Esophagus squamous epithelium (tissue), 4 donors: ENCODE measurements at regions not wholly inside any gene's neighbourhood (a gene's known extent, or its start where the extent isn't known, plus 50 kb on each side); places are given as distances from the start of the nearest gene placed in this dataset.

Source experiments
- POLR2A ChIP-seq, 4 donors: fragments of 450-650 bp; IDR thresholded peaks; one replicate each; pipeline ENCODE4 v1.6.1; 2017; ENCODE audit warnings: antibody characterized with exemption in 4 of 4, mild to moderate bottlenecking in 4 of 4, moderate library complexity in 3 of 4
- TF ChIP-seq, protein P1 (sequence below), 6 experiments: fragments of 450-650 bp in 4 of 6; fragments of 200-600 bp in 2 of 6; sonication (generic) in 2 of 6; IDR thresholded peaks; one replicate each; pipeline ENCODE4 v1.5.1; 2016 to 2019; ENCODE audit warnings: antibody characterized with exemption in 6 of 6, mild to moderate bottlenecking in 4 of 6, moderate library complexity in 4 of 6

DNA sequence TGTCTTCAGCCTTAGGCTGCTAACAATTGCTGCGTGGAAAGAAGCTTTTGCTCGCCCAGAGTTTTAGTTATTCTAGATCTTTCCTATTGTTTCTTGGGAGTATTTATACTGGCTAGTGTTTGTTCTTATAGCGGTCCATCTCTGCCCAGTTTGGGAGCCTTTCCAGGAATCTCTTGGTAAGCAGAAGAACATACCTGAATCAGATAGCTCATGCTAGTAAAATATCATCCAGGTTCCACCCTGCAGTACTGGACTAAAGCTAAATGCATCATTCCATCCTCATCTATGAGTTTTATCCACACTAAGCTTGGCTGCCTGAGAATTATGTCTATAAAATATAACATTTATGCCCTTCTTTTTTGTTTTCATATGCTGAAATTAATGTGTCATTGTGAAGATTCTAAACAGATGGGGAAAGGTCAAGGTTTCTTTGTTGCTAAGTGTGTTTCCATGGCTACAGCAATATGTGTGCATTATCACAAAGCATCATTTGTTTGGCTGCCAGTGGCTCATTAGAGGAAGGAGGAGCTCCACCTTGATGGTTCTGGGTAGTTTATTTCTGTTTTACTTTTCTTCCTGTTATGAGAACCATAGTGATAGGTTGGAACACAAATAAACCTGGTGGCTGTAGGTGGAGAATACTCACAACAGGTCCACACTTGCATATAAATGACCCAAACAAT, 182.8 kb downstream of the PIK3C3 start:
- no peak for TF ChIP-seq POLR2A (IDR thresholded peaks at IDR 0.05)
- TF ChIP-seq, protein P1, sequence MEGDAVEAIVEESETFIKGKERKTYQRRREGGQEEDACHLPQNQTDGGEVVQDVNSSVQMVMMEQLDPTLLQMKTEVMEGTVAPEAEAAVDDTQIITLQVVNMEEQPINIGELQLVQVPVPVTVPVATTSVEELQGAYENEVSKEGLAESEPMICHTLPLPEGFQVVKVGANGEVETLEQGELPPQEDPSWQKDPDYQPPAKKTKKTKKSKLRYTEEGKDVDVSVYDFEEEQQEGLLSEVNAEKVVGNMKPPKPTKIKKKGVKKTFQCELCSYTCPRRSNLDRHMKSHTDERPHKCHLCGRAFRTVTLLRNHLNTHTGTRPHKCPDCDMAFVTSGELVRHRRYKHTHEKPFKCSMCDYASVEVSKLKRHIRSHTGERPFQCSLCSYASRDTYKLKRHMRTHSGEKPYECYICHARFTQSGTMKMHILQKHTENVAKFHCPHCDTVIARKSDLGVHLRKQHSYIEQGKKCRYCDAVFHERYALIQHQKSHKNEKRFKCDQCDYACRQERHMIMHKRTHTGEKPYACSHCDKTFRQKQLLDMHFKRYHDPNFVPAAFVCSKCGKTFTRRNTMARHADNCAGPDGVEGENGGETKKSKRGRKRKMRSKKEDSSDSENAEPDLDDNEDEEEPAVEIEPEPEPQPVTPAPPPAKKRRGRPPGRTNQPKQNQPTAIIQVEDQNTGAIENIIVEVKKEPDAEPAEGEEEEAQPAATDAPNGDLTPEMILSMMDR (IDR thresholded peaks at IDR 0.05): no peak
